ENCODE measurements at regions not wholly inside any gene's neighbourhood (a gene's known extent, or its start where the extent isn't known, plus 50 kb on each side); places are given as distances from the start of the nearest gene placed in this dataset. TPM values are rescaled to one million over a fixed set of nuclear protein-coding genes. Genes with fewer than 3 reads are reported as not detected.
"Not testable (repeated sequence)": the region's sequence is repeated elsewhere in the genome, so short reads cannot be mapped to it uniquely, and the experiment has no call there.

- DNase-seq (ENCODE audit: low spot score), result not testable (repeated sequence)
These were observed 81.6 kb upstream of the FRG2C start for GRCh38 chr3:75582536-75582935.

GRCh38 chr3:75583116-75583515 is 81.0 kb upstream of the FRG2C start:
- not testable (repeated sequence) for DNase-seq (ENCODE audit: low spot score)

- DNase-seq (ENCODE audit: low spot score), result not testable (repeated sequence)
These were observed 76.4 kb upstream of the FRG2C start for GRCh38 chr3:75587695-75588094.

GRCh38 chr3:75590382-75590781 is 73.7 kb upstream of the FRG2C start:
- not testable (repeated sequence) for DNase-seq (ENCODE audit: low spot score)

- not testable (repeated sequence) for DNase-seq (ENCODE audit: low spot score)
These were observed 59.7 kb upstream of the FRG2C start for GRCh38 chr3:75604286-75604934.

GRCh38 chr3:75607996-75608395 is 56.1 kb upstream of the FRG2C start:
- DNase-seq (ENCODE audit: low spot score), result not testable (repeated sequence)

- DNase-seq (ENCODE audit: low spot score), result not testable (repeated sequence)
These were observed 54.5 kb upstream of the FRG2C start for GRCh38 chr3:75609598-75609997.

GRCh38 chr3:75610773-75611172 is 53.4 kb upstream of the FRG2C start:
- no peak for DNase-seq (ENCODE audit: low spot score)

- not testable (repeated sequence) for DNase-seq (ENCODE audit: low spot score)
These were observed 52.2 kb upstream of the FRG2C start for GRCh38 chr3:75611724-75612460.

Small RNAs in the stretch of these regions (microRNA-seq; reads per million reads assigned to microRNA genes)
- gene MIR4444-2 (ENCODE audit: borderline number of aligned reads), result not detected
